ENCODE measurements at regions not wholly inside any gene's neighbourhood (a gene's known extent, or its start where the extent isn't known, plus 50 kb on each side); places are given as distances from the start of the nearest gene placed in this dataset.
A peak's percentile ranks its signal among the peaks of the same experiment; 100 is the strongest.

- H3K4me3 ChIP-seq (replicated peaks; ENCODE audit: low read depth, low read length), result no peak overlapping the region
- DNase-seq (ENCODE audit: low read depth), result no peak
- no peak for TF ChIP-seq CTCF (IDR thresholded peaks at IDR 0.05; ENCODE audit: low read length, missing control alignments)
Measured at GRCh38 chr2:67977464-67977863, 85.3 kb downstream of the C1D start.

- TF ChIP-seq CTCF (IDR thresholded peaks at IDR 0.05; ENCODE audit: low read length, missing control alignments), result no peak
- no peak overlapping the region for H3K4me3 ChIP-seq (replicated peaks; ENCODE audit: low read depth, low read length)
- peak; percentile 9 for DNase-seq (ENCODE audit: low read depth)
Measured at GRCh38 chr2:67982956-67983355, 79.8 kb downstream of the C1D start.

- no peak for DNase-seq (ENCODE audit: low read depth)
- no peak overlapping the region for H3K4me3 ChIP-seq (replicated peaks; ENCODE audit: low read depth, low read length)
Measured at GRCh38 chr2:67984600-67984999, 78.2 kb downstream of the C1D start.

GRCh38 chr2:67985586-67985985 lies 77.2 kb downstream of the C1D start:
- H3K4me3 ChIP-seq (replicated peaks; ENCODE audit: low read depth, low read length), result no peak overlapping the region
- TF ChIP-seq CTCF (IDR thresholded peaks at IDR 0.05; ENCODE audit: low read length, missing control alignments), result no peak
- DNase-seq (ENCODE audit: low read depth), result no peak

More at GRCh38 chr2:67984600-67984999, 78.2 kb downstream of the C1D start:
- TF ChIP-seq CTCF (IDR thresholded peaks at IDR 0.05; ENCODE audit: low read length, missing control alignments), result no peak

GRCh38 chr2:67986258-67986657 lies 76.5 kb downstream of the C1D start:
- TF ChIP-seq CTCF (IDR thresholded peaks at IDR 0.05; ENCODE audit: low read length, missing control alignments), result no peak
- H3K4me3 ChIP-seq (replicated peaks; ENCODE audit: low read depth, low read length), result no peak overlapping the region
- no peak for DNase-seq (ENCODE audit: low read depth)
